NCI-H510A treated with DMSO at 0.1 percent for 48 hours (cell line): ENCODE measurements at regions not wholly inside any gene's neighbourhood (a gene's known extent, or its start where the extent isn't known, plus 50 kb on each side); places are given as distances from the start of the nearest gene placed in this dataset.

ENCODE experiments used
- DNase-seq: peaks from one replicate; lab custom pipeline; 2025; lab: John Stamatoyannopoulos, UW

DNA sequence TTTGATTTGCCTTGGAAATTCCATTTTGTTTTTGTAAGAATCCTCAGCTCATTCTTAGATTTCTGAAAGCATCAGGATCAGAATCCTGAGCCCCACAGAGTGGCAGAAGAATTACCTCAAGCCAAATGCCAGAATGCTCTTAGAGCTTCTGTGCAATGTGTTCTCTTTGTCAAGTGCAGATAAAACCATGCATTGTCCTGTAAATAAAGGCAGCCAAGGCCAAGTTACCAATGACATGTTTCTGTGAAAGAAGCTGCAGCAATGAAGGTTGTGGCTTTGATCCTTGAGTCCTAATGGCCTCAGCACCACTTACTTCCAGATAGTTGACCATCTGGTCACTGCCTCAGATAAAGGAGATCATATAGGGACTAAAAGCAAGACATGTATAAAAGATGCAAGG lies 343.3 kb upstream of the AKR1E2 start:
- no peak for DNase-seq

DNA sequence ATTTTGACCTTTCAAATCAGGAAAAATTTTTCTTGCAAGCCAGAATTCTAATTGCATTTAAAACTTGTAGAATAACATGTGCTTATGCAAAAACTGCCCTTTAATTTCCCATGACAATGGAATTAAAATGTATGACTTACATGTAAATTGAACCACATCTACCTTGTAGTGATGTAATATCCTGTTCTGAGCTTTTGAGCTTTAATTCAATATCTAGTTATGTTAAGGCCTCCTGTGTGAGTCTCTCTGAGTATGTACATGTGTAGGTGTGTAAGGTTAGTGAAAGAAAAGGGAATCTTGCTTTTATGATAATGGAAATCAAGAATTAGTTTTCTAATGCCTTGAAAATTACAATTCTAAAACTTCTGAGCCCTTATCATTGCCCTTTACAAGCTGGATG lies 344.8 kb upstream of the AKR1E2 start:
- no peak for DNase-seq

DNA sequence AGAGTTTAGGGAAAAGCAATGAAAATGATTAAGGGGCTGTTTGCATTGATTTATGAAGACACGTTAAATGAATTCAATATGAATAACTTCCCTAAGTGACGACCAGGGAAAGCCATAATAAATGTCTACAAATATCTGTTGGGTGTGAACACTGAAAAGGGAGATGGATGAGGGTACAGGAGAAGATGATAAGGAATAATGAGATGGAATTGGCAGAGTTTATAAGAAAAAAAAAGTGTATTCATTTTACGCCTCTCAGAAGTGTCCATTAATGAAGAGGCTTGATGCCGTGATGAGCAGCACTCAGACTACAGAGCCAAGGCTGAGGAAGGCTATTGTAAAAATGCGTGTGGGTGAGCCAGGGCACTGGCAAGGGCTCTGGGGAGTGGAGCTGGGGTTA lies 346.7 kb upstream of the AKR1E2 start:
- DNase-seq, result no peak

DNA sequence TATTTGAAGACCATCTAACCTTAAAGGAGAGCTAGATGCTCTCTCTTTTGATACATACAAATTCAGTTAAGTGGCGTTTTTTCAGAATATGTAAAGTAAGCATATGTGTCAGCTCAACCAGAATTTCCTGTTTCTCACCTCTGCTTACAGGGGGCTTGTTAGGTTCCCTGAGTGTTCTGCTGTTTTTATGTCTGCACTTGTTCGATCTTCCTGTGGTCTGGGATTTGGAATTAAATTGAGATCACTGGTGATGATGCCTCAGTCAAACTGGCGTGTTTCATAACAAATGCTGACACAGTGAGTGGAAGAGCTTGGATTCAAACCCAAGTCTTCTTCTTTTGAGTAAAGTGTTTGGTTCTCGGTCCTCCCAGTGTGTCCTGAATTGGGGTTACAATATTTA lies 348.3 kb upstream of the AKR1E2 start:
- no peak for DNase-seq

DNA sequence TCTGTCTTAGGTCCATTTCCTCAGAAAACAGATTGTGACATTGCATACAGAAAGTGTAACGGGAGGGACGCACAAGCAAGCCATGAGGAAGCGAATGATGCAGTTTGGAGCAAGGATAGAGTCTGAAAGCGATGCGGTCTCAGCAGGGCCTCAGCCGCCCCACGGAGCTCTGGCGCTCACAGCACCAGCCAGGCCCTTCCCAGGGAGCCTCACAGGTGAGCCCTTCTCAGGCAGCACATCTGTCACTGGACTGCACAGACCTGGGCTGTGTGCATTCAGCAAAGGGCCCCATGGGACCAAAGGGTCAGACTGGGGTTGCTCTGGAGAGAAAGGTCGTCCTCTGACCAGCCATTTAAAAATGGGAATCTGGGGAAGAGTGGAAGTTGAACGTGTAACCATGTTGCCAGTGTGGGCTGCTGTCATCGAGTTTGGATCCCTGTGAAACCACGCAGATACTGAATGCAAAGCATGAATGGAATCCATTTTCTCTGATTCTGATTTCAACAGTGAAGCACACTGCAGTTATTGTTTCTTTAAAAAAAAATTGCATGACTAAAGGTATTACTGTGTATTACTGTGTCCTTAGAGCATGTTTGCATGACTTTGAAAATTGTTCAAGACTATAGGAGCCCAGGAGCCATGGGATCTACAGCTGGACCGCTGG lies 350.0 kb upstream of the AKR1E2 start:
- no peak for DNase-seq

- no peak for DNase-seq
Measured at GRCh38 chr10:4474829-4475228, 351.2 kb upstream of the AKR1E2 start.

GRCh38 chr10:4473977-4474376 lies 352.0 kb upstream of the AKR1E2 start:
- DNase-seq, result no peak

- DNase-seq, result no peak
Measured at GRCh38 chr10:4472190-4472904, 353.7 kb upstream of the AKR1E2 start.

DNA sequence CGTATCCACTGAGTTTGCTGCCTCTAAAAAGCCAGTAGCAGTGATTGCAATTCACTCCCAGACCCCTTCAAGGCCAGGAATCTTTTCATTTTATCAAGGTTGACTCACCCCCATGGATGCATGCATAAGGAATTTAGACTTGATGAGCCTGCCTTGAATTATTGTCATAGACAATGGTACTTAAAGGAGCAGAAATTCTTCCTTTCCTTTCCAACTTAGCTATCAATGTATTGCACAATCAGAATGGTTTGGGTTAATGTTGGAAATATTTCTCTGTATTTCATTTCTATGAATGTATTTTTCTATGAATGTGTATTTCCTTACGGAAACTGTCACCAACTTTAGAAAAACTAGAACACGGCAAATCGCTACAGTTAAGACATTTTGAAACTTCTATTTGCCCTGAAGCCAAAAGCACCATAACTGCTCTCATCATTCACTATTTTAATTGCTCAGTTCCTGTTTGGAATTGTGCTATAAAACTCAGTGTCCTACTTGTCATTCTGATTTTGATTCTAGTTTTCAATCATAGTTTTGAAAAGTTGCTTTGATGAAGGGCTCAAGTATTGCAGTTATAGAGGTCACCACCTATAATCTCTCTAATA lies 355.7 kb upstream of the AKR1E2 start:
- no peak for DNase-seq

DNA sequence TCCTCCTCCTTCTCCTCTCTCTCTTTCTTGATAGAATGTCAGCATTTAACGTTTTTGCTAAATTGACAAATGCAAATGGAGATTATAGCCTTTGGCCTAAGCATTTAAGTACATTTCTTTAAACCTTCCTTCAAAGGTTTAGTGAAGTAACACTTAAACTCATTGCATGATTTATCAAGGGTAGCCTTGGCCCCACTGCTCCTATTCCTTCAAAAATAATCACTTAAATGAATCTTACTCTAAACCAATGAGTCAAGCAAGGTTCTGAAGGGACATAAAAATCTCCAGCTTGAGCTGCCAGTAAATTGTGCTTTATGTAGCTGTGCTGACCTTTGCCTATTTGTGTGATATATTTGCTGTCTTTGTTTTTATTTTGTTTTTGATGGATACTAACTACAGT lies 358.5 kb upstream of the AKR1E2 start:
- no peak for DNase-seq

- no peak for DNase-seq
Measured at GRCh38 chr10:4460267-4460666, 365.7 kb upstream of the AKR1E2 start.

DNA sequence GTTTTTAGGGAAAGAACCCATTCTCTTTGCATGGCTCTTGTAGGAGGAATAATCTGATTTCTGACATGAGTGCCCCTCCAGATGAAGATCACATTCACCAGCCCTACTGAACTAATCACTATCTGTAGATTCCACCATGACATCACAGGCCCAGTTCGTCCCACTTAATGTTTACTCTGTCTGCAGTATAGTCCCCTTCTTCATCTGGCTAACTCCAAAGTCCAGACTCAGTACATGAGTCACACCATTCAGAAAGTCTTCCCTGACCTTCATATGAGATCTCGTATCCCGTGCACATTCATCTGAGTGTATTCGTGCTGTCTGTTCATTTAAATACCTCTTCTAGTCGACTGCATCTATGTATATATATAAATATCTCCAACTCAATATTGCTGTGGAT lies 366.5 kb upstream of the AKR1E2 start:
- DNase-seq, result no peak

- no peak for DNase-seq
Measured at GRCh38 chr10:4457597-4457996, 368.4 kb upstream of the AKR1E2 start.

- DNase-seq, result no peak
Measured at GRCh38 chr10:4456776-4457175, 369.2 kb upstream of the AKR1E2 start.

- DNase-seq, result no peak
Measured at GRCh38 chr10:4456279-4456678, 369.7 kb upstream of the AKR1E2 start.

- DNase-seq, result no peak
Measured at GRCh38 chr10:4453950-4454349, 372.1 kb upstream of the AKR1E2 start.

- DNase-seq, result no peak
Measured at GRCh38 chr10:4453276-4453675, 372.7 kb upstream of the AKR1E2 start.

DNA sequence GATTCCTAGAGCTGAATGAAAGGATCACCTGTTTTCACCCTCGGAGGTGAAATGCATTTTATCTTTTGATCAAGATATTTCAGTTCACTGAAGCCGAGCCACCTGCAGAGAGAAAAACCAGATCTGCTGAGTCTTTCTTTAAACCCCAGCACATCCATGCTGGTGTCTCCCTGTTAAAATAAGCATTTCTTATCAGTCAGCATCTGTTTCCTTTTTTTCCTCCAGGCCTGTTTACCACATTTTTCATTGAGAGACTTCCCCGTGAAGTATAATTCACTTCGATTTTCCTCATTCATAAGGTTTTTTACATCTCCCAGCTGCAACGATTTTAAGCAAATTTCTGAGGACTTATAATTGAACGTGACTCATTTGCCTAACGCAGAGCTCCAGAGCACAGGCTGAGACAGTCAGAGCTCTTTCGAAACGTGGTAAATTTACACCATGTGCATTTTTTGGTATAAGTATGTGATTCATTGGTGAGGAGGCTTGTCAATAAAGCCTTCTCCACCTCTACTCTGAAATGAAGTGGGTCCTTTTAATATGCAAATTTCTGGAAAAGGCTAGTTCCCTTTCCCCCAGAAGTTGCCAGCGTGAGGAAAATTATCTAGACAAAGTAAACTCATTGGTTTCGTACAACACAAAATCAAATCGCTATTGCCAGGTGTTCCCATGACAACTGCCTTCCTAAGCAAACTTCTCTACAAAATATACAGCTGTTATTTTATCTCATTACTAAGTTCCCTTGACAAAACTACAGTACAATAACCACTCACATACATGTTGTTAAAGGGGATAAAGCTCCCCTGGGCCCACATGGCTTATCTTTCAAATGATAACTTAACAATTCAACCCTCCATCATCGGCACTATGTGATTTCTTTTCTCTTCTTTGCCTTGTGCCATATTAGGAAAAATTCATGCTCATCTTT lies 374.8 kb upstream of the AKR1E2 start:
- DNase-seq, result no peak

GRCh38 chr10:4450169-4450568 lies 375.8 kb upstream of the AKR1E2 start:
- DNase-seq, result no peak

GRCh38 chr10:4448030-4448429 lies 378.0 kb upstream of the AKR1E2 start:
- DNase-seq, result no peak

DNA sequence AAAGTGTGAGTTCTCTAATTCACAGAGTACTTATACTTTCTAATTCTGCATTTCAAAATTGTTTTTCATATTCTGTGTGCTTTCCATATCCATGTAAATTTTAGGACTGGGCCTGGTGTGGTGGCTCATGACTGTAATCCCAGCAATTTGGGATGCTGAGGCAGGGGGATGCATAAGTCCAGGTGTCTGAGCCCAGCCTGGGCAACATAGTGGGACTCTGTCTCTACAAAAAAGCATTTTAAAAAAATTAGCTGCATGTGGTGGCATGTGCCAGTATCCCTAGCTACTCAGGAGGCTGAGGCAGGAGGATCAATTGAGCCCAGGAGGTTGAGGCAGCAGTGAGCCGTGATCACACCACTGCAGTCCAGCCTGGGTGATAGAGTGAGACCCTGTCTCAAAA lies 382.6 kb upstream of the AKR1E2 start:
- no peak for DNase-seq

DNA sequence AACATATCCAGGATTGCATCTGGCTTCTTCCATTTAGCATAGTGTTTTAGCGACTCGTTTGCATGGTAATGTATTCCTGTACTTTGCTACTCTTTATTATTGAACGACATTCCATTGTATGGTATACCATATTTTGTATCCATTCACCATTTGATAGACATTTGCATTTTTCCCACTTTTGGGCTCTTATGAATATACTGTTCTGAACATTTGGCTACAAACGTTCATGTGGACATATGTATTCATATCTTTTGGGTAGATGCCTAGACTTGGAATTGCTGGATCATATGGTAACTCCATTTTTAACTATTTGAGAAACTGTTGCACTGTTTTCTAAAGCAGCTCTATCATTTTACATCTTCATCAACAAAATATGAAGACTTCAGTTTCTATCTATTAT lies 383.7 kb upstream of the AKR1E2 start:
- DNase-seq, result no peak

DNA sequence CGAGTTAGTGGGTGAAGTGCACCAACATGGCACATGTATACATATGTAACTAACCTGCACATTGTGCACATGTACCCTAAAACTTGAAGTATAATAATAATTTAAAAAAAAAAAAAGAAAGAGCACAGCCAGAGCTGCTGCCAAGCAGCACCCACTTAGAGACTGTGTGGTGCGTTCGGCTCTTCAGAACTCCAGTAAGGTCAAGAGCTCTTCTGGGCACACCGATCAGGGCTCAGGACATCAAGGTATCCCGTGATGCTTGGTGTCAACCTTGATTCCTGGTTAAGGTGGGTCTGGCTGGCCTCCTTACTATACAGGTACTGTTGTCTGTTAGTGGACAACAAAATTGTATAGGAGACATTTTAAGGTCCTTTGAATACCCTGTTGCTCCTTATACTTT lies 385.7 kb upstream of the AKR1E2 start:
- no peak for DNase-seq
